Kidney epithelial cell (primary cell): ENCODE measurements at regions not wholly inside any gene's neighbourhood (a gene's known extent, or its start where the extent isn't known, plus 50 kb on each side); places are given as distances from the start of the nearest gene placed in this dataset.

Source experiments
- DNase-seq: peaks from one replicate; pipeline ENCODE4 v3.0.0-alpha.2; 2010; ENCODE audit warnings: low read depth
- H3K27me3 ChIP-seq: 2 replicates; pipeline ENCODE4 v1.6.0; 2011; ENCODE audit warnings: low read length; ENCODE audit not compliant: control insufficient read depth, insufficient read depth
- H3K36me3 ChIP-seq: 2 replicates; pipeline ENCODE4 v1.5.1; 2011; ENCODE audit warnings: low read length; ENCODE audit not compliant: control insufficient read depth, insufficient read depth
- H3K4me3 ChIP-seq: 2 replicates; pipeline ENCODE4 v1.5.1; 2011; ENCODE audit warnings: low read depth, mild to moderate bottlenecking, control low read depth, low read length
- TF ChIP-seq, protein P1 (sequence below): IDR thresholded peaks from 2 replicates; pipeline ENCODE4 v1.5.1; 2011; ENCODE audit warnings: mild to moderate bottlenecking, moderate library complexity, low read length, control low read depth, inconsistent platforms; ENCODE audit not compliant: insufficient read depth, poor library complexity, severe bottlenecking

DNA sequence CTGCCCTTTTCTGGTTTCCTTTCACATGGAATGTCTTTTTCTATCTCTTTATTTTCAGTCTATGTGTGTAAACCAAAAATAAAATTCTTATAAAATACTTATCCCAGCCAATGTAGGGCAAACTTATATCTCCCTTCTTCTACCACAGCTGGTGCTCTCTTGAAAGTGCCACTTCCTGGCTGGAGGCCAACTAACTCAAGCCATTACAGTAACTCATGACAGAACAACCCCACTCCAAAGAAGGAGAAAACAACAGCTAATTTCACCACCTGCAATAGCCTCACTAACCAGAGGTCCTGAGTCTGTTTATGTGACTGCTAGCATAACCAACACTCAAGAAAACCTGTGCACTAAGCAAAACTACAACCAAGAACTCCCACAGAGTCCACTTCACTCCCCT lies 74.9 kb upstream of the DBX1 start:
- no peak for DNase-seq
- no peaks in the 10 kb centered on the region for H3K36me3 ChIP-seq
- H3K4me3 ChIP-seq, result no peak overlapping the region
- H3K27me3 ChIP-seq, result no peaks in the 10 kb centered on the region
- TF ChIP-seq, protein P1, sequence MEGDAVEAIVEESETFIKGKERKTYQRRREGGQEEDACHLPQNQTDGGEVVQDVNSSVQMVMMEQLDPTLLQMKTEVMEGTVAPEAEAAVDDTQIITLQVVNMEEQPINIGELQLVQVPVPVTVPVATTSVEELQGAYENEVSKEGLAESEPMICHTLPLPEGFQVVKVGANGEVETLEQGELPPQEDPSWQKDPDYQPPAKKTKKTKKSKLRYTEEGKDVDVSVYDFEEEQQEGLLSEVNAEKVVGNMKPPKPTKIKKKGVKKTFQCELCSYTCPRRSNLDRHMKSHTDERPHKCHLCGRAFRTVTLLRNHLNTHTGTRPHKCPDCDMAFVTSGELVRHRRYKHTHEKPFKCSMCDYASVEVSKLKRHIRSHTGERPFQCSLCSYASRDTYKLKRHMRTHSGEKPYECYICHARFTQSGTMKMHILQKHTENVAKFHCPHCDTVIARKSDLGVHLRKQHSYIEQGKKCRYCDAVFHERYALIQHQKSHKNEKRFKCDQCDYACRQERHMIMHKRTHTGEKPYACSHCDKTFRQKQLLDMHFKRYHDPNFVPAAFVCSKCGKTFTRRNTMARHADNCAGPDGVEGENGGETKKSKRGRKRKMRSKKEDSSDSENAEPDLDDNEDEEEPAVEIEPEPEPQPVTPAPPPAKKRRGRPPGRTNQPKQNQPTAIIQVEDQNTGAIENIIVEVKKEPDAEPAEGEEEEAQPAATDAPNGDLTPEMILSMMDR, result no peak

DNA sequence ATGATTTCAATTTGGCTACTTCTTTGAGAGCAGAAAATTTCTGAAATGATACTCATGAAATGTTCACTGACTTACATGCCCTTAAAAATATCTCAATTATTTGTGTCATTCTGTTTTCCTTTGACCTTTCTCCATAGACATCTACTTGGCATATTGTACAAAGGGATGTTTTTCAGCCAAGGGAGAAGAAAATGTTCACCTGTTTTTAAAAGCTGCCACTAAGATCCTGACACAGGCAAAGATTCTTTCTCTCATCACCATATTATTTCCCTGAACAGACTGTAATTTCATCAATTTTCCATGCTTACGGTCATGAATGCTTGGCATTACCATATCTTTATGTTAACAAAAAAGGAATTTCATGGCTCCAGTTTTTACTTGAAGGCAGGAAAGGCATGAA lies 67.4 kb upstream of the DBX1 start:
- DNase-seq, result no peak
- TF ChIP-seq, protein P1, result no peak
- Histone ChIP-seq H3K27me3 (no peaks in the 10 kb centered on the region), H3K4me3 (no peak overlapping the region), H3K36me3 (no peaks in the 10 kb centered on the region)

DNA sequence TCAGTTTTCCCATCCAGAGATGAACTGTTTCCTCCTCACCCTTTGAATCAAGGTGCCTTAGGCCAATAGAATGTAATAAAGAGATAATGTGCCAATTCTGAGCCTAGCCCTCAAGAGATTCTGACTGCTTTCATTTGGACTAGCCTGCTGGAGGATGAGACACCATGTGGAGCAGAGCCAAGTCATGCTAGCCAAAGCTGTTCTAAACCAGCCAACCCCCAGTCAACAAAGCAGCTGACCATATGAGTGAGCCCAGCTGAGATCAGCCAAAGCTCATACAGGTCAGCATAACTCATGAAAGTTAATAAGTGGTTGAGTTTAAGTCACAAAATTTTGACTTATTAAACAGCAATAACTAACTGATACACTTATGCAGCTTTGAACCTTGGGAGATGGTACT lies 66.7 kb upstream of the DBX1 start:
- no peaks in the 10 kb centered on the region for H3K36me3 ChIP-seq
- no peak overlapping the region for H3K4me3 ChIP-seq
- DNase-seq, result no peak
- H3K27me3 ChIP-seq, result no peaks in the 10 kb centered on the region
- TF ChIP-seq, protein P1, result no peak

DNA sequence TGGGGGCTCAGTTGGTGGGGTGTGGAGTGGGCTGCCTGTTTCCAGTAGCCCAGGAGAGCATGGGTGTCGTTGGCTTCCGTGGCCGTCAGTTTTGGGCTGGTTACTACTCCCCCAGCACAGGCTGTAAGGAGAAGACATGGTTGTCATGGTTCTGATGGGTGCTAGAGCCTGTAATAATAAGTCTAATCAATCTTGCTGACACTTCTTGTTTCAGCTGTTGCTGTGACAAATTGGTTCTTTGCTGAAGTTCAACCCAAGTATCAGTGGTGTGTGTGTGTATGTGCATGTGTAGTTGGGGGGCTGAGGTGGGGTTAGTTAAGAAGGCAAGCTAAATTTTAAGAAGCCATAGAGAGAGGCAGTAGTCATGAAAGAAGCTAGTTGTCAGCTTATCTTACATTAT lies 61.3 kb upstream of the DBX1 start:
- H3K27me3 ChIP-seq, result no peaks in the 10 kb centered on the region
- DNase-seq, result no peak
- TF ChIP-seq, protein P1, result no peak
- H3K36me3 ChIP-seq, result no peaks in the 10 kb centered on the region
- H3K4me3 ChIP-seq, result no peak overlapping the region

DNA sequence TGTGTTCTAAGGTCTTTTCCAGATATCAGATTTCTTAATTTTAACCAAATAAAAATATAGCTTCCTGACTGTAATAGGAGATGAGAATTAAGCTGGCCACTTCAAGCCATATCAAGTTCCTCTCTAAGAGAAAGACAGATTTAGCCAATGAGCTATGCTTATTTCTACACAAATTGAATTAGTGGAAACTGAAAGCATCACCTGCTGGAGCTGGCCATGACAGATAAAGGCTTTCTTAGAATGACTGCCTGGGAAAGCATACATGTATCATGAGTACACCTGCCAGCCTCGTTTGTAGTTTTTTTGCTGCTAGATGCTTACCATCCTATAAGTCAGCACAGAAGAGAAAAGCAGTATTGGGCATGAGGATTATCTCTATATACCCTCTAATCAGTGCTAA lies 53.5 kb upstream of the DBX1 start:
- no peak for DNase-seq
- TF ChIP-seq, protein P1, result no peak
- Histone ChIP-seq H3K4me3 (no peak overlapping the region), H3K36me3 (no peaks in the 10 kb centered on the region), H3K27me3 (peaks cover 7% of the 10 kb centered on the region)

DNA sequence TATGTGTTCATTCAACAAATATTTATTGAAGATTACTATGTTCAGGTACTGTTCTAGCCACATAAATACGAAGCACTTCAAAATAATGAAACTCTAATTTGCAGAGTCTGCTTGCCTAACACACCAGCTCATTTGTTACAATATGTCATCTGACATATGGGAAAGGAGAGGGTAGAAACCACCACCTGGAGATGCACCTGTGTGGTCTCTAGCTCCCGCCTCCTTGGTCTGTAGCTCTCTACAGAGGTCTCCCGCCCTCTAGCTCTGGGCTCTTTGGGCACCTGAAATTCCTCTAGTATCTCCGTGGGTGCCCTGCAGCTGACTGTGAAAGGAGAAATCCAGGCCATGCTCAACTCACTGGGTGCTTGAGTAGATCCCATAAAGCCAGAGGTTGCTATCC lies 51.4 kb upstream of the DBX1 start:
- Histone ChIP-seq H3K4me3 (no peak overlapping the region), H3K27me3 (peaks cover 27% of the 10 kb centered on the region), H3K36me3 (no peaks in the 10 kb centered on the region)
- DNase-seq, result no peak
- TF ChIP-seq, protein P1, result no peak
